SK-N-DZ (cell line): ENCODE measurements at regions not wholly inside any gene's neighbourhood (a gene's known extent, or its start where the extent isn't known, plus 50 kb on each side); places are given as distances from the start of the nearest gene placed in this dataset.

Source experiments
- DNase-seq: peaks from one replicate; pipeline ENCODE4 v3.0.0-alpha.2; 2015; ENCODE audit warnings: low spot score

DNA sequence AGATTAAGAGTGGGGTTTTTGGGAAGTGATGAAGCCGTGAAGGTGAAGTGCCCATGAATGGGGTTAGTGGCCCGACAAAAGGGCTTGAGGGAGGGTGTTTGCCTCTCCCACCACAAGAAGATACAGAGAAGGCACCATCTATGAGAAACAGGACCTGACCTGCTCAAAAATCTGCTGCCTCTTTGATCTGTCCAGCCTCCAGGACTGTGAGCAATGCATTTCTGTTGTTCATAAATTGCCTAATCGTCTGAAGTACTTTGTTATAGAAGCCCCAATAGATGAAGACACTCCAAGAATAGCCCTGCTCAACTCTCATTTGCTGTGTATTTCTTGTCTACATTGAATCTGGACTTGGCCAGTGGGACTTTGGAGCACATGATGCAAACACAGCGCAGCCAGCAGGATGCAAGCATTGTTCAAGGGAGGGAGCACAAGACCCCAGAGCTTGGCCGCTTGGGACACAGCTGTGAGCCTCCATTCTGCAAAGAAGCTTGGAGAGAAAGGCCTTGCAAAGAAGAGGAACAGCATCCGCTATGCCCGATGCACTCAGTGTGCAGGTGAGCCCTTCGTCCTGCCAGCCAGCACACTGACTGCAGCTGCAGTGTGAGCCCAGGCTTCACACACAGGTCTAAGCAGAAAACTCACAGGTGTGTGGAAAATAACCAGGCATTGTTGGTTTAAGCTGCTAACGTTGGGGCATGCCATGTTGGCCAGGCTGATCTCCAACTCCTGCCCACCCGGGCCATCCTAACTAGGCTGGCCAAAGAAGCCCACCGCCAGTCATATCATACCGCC is 73.2 kb upstream of the KLF6 start:
- no peak for DNase-seq

- DNase-seq: no peak
These were observed 72.3 kb upstream of the KLF6 start for GRCh38 chr10:3857318-3857717.

- DNase-seq: no peak
These were observed 71.6 kb upstream of the KLF6 start for GRCh38 chr10:3856593-3856992.

DNA sequence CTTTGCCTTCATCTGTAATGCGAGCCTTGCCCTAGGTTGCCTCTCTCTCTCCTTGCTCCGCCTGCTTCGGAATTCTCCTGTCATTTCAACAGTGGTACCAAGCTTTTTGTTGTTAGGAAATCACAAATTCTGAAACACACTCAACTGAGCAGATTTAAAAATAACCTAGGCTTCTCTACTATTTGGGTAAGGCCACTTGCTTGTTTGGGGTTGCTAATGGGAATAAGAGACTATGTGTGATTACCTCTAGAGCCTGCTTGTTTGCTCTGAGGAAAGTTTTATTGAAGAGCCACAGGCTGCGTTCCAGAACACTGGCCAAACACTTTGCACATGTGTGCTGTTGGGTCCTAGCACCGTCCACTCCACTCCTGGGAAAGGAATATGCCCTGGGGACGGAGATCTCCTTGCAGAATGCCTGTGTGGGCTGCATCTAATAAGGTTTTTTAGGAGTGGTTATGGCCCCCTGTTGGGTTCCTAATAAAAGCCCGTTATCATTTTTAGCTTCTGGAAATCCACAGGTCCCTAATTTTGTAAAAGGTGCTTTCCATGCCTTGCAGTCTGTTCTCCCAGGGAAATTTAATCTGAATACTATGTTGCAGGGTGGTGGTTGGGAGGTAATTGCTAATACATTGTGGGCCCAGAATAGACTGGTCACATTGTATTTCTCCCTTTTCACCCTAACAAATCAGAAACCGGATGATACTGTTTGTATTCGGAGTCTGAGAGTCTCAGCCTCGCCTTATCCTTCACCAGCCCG is 68.7 kb upstream of the KLF6 start:
- no peak for DNase-seq

- no peak for DNase-seq
These were observed 68.0 kb upstream of the KLF6 start for GRCh38 chr10:3853016-3853415.

DNA sequence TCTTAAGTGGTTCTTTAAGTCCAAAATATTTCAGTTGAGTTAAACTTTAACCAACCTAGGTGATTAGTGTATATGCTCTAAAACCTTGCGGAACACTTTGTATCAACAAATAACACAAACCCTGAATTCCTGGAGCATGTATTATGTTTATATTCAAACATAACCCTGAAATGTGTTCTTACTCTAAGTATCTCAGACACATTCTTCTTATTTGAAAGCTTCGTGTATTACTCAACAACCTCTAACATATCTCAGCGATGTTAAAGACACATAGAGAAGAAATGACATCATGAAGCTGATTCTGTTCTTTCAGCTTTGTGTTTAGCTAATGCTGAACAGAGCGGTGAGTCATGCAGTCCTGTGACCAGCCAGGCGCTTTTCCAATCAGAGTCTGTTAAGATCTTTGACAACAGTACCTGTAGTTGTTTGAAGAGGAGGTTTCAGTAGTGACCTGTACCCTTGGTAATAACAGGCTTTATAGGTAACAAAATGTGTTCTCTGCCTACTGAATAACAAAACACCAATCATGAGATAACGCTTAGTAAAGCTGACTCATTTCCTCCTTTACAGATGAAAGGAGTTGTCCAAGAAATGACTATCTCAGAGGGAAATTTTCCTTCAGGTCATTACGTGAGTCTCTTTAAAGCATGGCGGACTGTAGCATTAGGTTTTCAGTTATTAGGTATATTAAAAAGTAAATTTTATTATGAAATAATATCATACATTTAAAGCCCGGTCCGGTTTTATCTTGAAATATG is 67.3 kb upstream of the KLF6 start:
- no peak for DNase-seq

- no peak for DNase-seq
These were observed 66.3 kb upstream of the KLF6 start for GRCh38 chr10:3850999-3851937.

- DNase-seq: no peak
These were observed 64.0 kb upstream of the KLF6 start for GRCh38 chr10:3848775-3849635.

GRCh38 chr10:3848005-3848774 is 63.2 kb upstream of the KLF6 start:
- DNase-seq: no peak

- no peak for DNase-seq
These were observed 61.7 kb upstream of the KLF6 start for GRCh38 chr10:3846736-3847135.

GRCh38 chr10:3844491-3845025 is 59.5 kb upstream of the KLF6 start:
- no peak for DNase-seq

GRCh38 chr10:3838460-3839437 is 53.7 kb upstream of the KLF6 start:
- DNase-seq: no peak

GRCh38 chr10:3837647-3838459 is 52.8 kb upstream of the KLF6 start:
- no peak for DNase-seq

GRCh38 chr10:3836222-3836820 is 51.3 kb upstream of the KLF6 start:
- DNase-seq: no peak

- DNase-seq: no peak
These were observed 50.8 kb upstream of the KLF6 start for GRCh38 chr10:3835770-3836169.

DNA sequence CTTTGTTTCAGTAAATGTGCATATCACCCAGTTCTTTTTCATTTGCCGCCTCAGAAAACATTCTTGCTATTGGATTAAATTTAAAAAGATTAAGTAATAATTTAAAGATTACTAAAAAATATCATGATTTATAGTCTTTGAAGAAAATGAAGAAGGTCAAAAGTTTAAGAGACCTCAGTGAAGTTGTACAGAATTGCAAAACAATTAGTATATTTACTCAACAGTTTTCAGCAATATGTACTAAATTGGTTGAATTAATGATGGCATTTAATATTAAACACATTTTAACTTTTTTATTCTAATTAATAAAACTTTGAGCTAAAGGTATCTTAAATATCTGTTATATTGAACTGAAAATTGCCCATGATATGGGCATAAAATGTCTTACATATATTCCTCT is 49.9 kb upstream of the KLF6 start:
- no peak for DNase-seq
